Endothelial cell (in vitro differentiated cells): ENCODE measurements at regions not wholly inside any gene's neighbourhood (a gene's known extent, or its start where the extent isn't known, plus 50 kb on each side); places are given as distances from the start of the nearest gene placed in this dataset.

ENCODE experiments used
- DNase-seq: peaks from one replicate; pipeline ENCODE4 v3.0.0; 2021; ENCODE audit warnings: low spot score
- H3K27ac Mint-ChIP-seq: one replicate; pipeline ENCODE4 v1.8.0; 2021; ENCODE audit warnings: mixed read lengths, inconsistent platforms; ENCODE audit not compliant: unreplicated experiment
- H3K27me3 Mint-ChIP-seq: one replicate; pipeline ENCODE4 v1.8.0; 2021; ENCODE audit warnings: mild to moderate bottlenecking, moderate library complexity, mixed read lengths, inconsistent platforms; ENCODE audit not compliant: unreplicated experiment
- H3K36me3 Mint-ChIP-seq: one replicate; pipeline ENCODE4 v1.8.0; 2021; ENCODE audit warnings: mild to moderate bottlenecking, low read depth, mixed read lengths, inconsistent platforms; ENCODE audit not compliant: unreplicated experiment
- H3K4me1 Mint-ChIP-seq: one replicate; pipeline ENCODE4 v1.8.0; 2021; ENCODE audit warnings: mild to moderate bottlenecking, mixed read lengths, inconsistent platforms; ENCODE audit not compliant: unreplicated experiment
- H3K4me3 Mint-ChIP-seq: one replicate; pipeline ENCODE4 v1.8.0; 2021; ENCODE audit warnings: mild to moderate bottlenecking, mixed read lengths, inconsistent platforms; ENCODE audit not compliant: unreplicated experiment
- H3K9me3 Mint-ChIP-seq: one replicate; pipeline ENCODE4 v1.8.0; 2021; ENCODE audit warnings: mixed read lengths, inconsistent platforms; ENCODE audit not compliant: unreplicated experiment
- TF ChIP-seq, protein P1 (sequence below): fragments of 200-600 bp; sonication (generic); IDR thresholded peaks from one replicate; pipeline ENCODE4 v1.5.0; 2021; ENCODE audit warnings: antibody characterized with exemption; ENCODE audit not compliant: unreplicated experiment

DNA sequence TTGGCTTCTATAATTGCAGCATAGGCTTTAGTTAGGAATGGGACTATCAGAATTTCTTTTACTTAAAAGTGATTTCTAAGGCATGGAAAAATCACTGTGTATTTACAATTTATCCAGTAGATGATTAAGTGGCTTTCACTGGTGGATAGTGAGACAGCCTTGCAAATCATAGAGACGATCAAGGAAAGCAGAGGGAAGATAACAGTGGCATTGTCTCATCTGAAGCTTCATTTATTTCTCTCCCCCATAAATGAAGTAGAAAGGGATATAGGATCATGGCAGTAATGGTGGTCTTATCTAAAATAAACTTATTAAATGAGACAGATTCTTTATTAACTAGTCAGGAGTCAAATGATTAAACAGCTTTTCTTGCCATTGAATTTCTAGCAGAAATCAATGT is 224.2 kb upstream of the ANO5 start:
- no peak for DNase-seq
- Mint-ChIP-seq H3K36me3 (no peaks in the 10 kb centered on the region), H3K4me1 (peaks cover 12% of the 10 kb centered on the region), H3K27me3 (no peaks in the 10 kb centered on the region), H3K4me3 (no peak overlapping the region), H3K27ac (no peak overlapping the region), H3K9me3 (no peaks in the 10 kb centered on the region)
- TF ChIP-seq, protein P1, sequence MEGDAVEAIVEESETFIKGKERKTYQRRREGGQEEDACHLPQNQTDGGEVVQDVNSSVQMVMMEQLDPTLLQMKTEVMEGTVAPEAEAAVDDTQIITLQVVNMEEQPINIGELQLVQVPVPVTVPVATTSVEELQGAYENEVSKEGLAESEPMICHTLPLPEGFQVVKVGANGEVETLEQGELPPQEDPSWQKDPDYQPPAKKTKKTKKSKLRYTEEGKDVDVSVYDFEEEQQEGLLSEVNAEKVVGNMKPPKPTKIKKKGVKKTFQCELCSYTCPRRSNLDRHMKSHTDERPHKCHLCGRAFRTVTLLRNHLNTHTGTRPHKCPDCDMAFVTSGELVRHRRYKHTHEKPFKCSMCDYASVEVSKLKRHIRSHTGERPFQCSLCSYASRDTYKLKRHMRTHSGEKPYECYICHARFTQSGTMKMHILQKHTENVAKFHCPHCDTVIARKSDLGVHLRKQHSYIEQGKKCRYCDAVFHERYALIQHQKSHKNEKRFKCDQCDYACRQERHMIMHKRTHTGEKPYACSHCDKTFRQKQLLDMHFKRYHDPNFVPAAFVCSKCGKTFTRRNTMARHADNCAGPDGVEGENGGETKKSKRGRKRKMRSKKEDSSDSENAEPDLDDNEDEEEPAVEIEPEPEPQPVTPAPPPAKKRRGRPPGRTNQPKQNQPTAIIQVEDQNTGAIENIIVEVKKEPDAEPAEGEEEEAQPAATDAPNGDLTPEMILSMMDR, result no peak

DNA sequence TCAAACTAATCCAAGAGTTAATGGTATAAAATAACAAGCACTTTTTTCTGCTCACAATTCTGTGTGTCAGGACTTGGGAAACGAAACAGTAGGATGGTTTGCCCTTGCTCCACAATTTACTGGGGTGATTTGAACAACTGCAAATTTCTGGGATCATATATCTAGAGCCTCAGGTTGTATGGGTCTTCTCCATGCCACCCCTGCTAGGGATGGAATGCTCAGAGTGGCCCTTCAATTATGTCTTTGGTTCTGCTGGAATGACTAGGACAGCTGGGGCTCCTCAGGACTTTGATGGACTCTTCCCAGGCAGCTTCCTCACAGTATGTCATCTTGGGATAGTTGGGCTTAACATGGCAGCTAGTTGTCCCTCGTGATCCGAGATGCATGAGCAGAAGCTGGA is 223.0 kb upstream of the ANO5 start:
- Mint-ChIP-seq H3K9me3 (no peaks in the 10 kb centered on the region), H3K4me1 (peaks cover 12% of the 10 kb centered on the region), H3K36me3 (no peaks in the 10 kb centered on the region), H3K27ac (no peak overlapping the region), H3K4me3 (no peak overlapping the region), H3K27me3 (no peaks in the 10 kb centered on the region)
- DNase-seq, result no peak
- TF ChIP-seq, protein P1, result no peak

DNA sequence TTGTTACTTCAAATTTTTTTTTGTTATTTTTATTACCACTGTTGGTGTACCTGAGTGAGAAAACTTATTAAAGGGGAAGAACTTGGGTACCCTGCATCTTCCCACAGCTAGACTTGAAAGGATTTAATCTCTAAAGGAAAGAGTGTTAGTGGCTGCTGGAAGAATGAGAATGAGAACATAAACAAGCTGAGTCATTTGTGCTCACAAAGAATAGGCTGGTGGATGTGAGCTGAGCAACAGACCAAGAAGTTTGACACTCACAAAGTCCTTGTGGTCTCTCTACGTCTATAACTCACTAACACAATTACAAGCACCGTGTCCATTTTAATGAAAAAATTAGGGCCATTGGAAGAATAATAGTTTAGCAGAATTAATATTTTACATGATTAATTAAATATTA is 217.6 kb upstream of the ANO5 start:
- TF ChIP-seq, protein P1, result no peak
- H3K36me3 Mint-ChIP-seq, result no peaks in the 10 kb centered on the region
- H3K4me1 Mint-ChIP-seq, result peaks cover 4% of the 10 kb centered on the region
- no peak overlapping the region for H3K4me3 Mint-ChIP-seq
- no peak overlapping the region for H3K27ac Mint-ChIP-seq
- H3K9me3 Mint-ChIP-seq, result no peaks in the 10 kb centered on the region
- H3K27me3 Mint-ChIP-seq, result no peaks in the 10 kb centered on the region
- DNase-seq, result no peak

DNA sequence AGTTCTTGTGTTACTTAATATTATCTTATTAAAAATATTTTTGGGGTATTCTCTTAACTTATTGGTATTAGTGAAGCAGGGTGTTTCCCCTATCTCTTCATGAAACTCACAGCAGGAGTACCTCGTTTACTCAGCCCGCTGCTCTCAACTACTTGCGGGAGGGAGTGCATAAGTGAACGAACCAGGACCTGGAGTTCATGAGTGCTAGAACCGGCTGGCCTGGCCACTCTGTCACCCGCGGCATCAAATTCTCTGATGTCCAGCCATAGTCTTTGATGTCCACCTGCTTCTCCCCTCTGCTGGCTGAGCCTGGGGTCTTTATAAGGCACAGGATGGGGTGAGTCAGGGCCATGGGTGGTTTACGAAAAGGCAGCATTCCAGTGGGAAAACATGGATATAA is 216.7 kb upstream of the ANO5 start:
- Mint-ChIP-seq H3K36me3 (no peaks in the 10 kb centered on the region), H3K9me3 (no peaks in the 10 kb centered on the region), H3K4me1 (peaks cover 4% of the 10 kb centered on the region), H3K27ac (no peak overlapping the region), H3K4me3 (no peak overlapping the region), H3K27me3 (no peaks in the 10 kb centered on the region)
- no peak for DNase-seq
- TF ChIP-seq, protein P1, result no peak

DNA sequence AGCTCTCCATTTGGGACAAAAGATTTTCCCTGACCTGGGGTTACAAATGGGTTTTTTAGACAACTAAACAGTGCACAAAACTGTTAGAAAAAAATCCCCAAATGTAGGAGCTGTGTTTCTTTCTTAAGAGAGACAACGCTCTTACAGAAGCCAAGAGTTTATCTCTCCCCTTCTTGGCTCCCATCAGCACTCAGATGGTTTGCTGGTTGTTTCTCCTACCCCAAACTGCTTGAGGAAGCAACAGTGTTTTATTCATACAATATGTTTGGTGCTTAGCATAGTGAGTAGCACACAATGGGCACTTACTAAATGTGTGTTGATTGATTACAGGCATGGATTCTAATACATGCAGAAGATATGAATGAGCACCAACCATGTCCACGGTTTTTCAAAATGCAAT is 209.5 kb upstream of the ANO5 start:
- TF ChIP-seq, protein P1, result no peak
- H3K4me3 Mint-ChIP-seq, result no peak overlapping the region
- no peaks in the 10 kb centered on the region for H3K36me3 Mint-ChIP-seq
- no peak for DNase-seq
- H3K4me1 Mint-ChIP-seq, result no peaks in the 10 kb centered on the region
- no peak overlapping the region for H3K27ac Mint-ChIP-seq
- no peaks in the 10 kb centered on the region for H3K27me3 Mint-ChIP-seq
- H3K9me3 Mint-ChIP-seq, result no peaks in the 10 kb centered on the region
